ENCODE measurements at regions not wholly inside any gene's neighbourhood (a gene's known extent, or its start where the extent isn't known, plus 50 kb on each side); places are given as distances from the start of the nearest gene placed in this dataset.

GRCh38 chr5:35369965-35370790 is 139.9 kb upstream of the PRLR start:
- no peaks in the 10 kb centered on the region for H3K36me3 Mint-ChIP-seq
- no peak overlapping the region for H3K27ac Mint-ChIP-seq
- DNase-seq (ENCODE audit: low spot score in 2 of 2) (no peak), ATAC-seq (no peak)
- no peaks in the 10 kb centered on the region for H3K9me3 Mint-ChIP-seq
- H3K4me3 Mint-ChIP-seq = no peak overlapping the region
- H3K4me1 Mint-ChIP-seq = no peaks in the 10 kb centered on the region

GRCh38 chr5:35367526-35367925 is 137.2 kb upstream of the PRLR start:
- DNase-seq (ENCODE audit: low spot score in 2 of 2) = no peak
- H3K4me1 Mint-ChIP-seq = no peaks in the 10 kb centered on the region
- H3K36me3 Mint-ChIP-seq = no peaks in the 10 kb centered on the region
- no peaks in the 10 kb centered on the region for H3K9me3 Mint-ChIP-seq
- no peak for ATAC-seq
- H3K4me3 Mint-ChIP-seq = no peak overlapping the region
- no peak overlapping the region for H3K27ac Mint-ChIP-seq

GRCh38 chr5:35365758-35366157 is 135.5 kb upstream of the PRLR start:
- Mint-ChIP-seq H3K27ac (no peak overlapping the region), H3K9me3 (no peaks in the 10 kb centered on the region), H3K36me3 (no peaks in the 10 kb centered on the region), H3K4me1 (no peaks in the 10 kb centered on the region), H3K4me3 (no peak overlapping the region)
- no peak for ATAC-seq
- no peak for DNase-seq (ENCODE audit: low spot score in 2 of 2)

- H3K36me3 Mint-ChIP-seq = no peaks in the 10 kb centered on the region
- no peak overlapping the region for H3K27ac Mint-ChIP-seq
- no peaks in the 10 kb centered on the region for H3K9me3 Mint-ChIP-seq
- no peaks in the 10 kb centered on the region for H3K4me1 Mint-ChIP-seq
- no peak overlapping the region for H3K4me3 Mint-ChIP-seq
- ATAC-seq (no peak), DNase-seq (ENCODE audit: low spot score in 2 of 2) (no peak)
Observed at GRCh38 chr5:35364350-35364749, 134.1 kb upstream of the PRLR start.

GRCh38 chr5:35363387-35363965 is 133.2 kb upstream of the PRLR start:
- no peaks in the 10 kb centered on the region for H3K4me1 Mint-ChIP-seq
- DNase-seq (ENCODE audit: low spot score in 2 of 2) = no peak
- no peak for ATAC-seq

GRCh38 chr5:35362772-35363171 is 132.5 kb upstream of the PRLR start:
- Mint-ChIP-seq H3K4me1 (no peaks in the 10 kb centered on the region), H3K4me3 (no peak overlapping the region), H3K27ac (no peak overlapping the region), H3K36me3 (no peaks in the 10 kb centered on the region), H3K9me3 (no peaks in the 10 kb centered on the region)
- ATAC-seq = no peak
- no peak for DNase-seq (ENCODE audit: low spot score in 2 of 2)

More at GRCh38 chr5:35363387-35363965, 133.2 kb upstream of the PRLR start:
- no peak overlapping the region for H3K27ac Mint-ChIP-seq
- no peak overlapping the region for H3K4me3 Mint-ChIP-seq
- no peaks in the 10 kb centered on the region for H3K36me3 Mint-ChIP-seq
- H3K9me3 Mint-ChIP-seq = no peaks in the 10 kb centered on the region

- H3K4me3 Mint-ChIP-seq = no peak overlapping the region
- DNase-seq (ENCODE audit: low spot score in 2 of 2) (no peak), ATAC-seq (peak; percentile 82)
- H3K27ac Mint-ChIP-seq = no peak overlapping the region
- peaks cover 5% of the 10 kb centered on the region for H3K9me3 Mint-ChIP-seq
- H3K4me1 Mint-ChIP-seq = no peaks in the 10 kb centered on the region
- H3K36me3 Mint-ChIP-seq = no peaks in the 10 kb centered on the region
Observed at GRCh38 chr5:35360671-35361070, 130.4 kb upstream of the PRLR start.

- H3K9me3 Mint-ChIP-seq = peaks cover 5% of the 10 kb centered on the region
- no peaks in the 10 kb centered on the region for H3K36me3 Mint-ChIP-seq
- no peak overlapping the region for H3K27ac Mint-ChIP-seq
- H3K4me1 Mint-ChIP-seq = no peaks in the 10 kb centered on the region
- no peak for DNase-seq (ENCODE audit: low spot score in 2 of 2)
- H3K4me3 Mint-ChIP-seq = no peak overlapping the region
- ATAC-seq = no peak
Observed at GRCh38 chr5:35359859-35360258, 129.6 kb upstream of the PRLR start.

- Mint-ChIP-seq H3K4me3 (no peak overlapping the region), H3K27ac (no peak overlapping the region), H3K36me3 (no peaks in the 10 kb centered on the region), H3K9me3 (peaks cover 5% of the 10 kb centered on the region), H3K4me1 (no peaks in the 10 kb centered on the region)
- DNase-seq (ENCODE audit: low spot score in 2 of 2) (no peak), ATAC-seq (no peak)
Observed at GRCh38 chr5:35357973-35358372, 127.7 kb upstream of the PRLR start.

- H3K9me3 Mint-ChIP-seq = peaks cover 12% of the 10 kb centered on the region
- no peak overlapping the region for H3K4me3 Mint-ChIP-seq
- H3K27ac Mint-ChIP-seq = no peak overlapping the region
- DNase-seq (ENCODE audit: low spot score in 2 of 2) (no peak), ATAC-seq (no peak)
- H3K36me3 Mint-ChIP-seq = no peaks in the 10 kb centered on the region
- H3K4me1 Mint-ChIP-seq = no peaks in the 10 kb centered on the region
Observed at GRCh38 chr5:35356725-35357124, 126.4 kb upstream of the PRLR start.

GRCh38 chr5:35354751-35355150 is 124.5 kb upstream of the PRLR start:
- H3K9me3 Mint-ChIP-seq = peaks cover 18% of the 10 kb centered on the region
- ATAC-seq (no peak), DNase-seq (ENCODE audit: low spot score in 2 of 2) (no peak)
- H3K36me3 Mint-ChIP-seq = no peaks in the 10 kb centered on the region
- H3K4me1 Mint-ChIP-seq = no peaks in the 10 kb centered on the region
- H3K27ac Mint-ChIP-seq = no peak overlapping the region
- H3K4me3 Mint-ChIP-seq = no peak overlapping the region

- Mint-ChIP-seq H3K36me3 (no peaks in the 10 kb centered on the region), H3K4me1 (no peaks in the 10 kb centered on the region), H3K9me3 (peaks cover 9% of the 10 kb centered on the region), H3K27ac (no peak overlapping the region), H3K4me3 (no peak overlapping the region)
- ATAC-seq (no peak), DNase-seq (ENCODE audit: low spot score in 2 of 2) (no peak)
Observed at GRCh38 chr5:35345222-35345621, 114.9 kb upstream of the PRLR start.

- ATAC-seq (no peak), DNase-seq (ENCODE audit: low spot score in 2 of 2) (no peak)
- Mint-ChIP-seq H3K27ac (no peak overlapping the region), H3K4me1 (no peaks in the 10 kb centered on the region), H3K36me3 (no peaks in the 10 kb centered on the region), H3K9me3 (peaks cover 8% of the 10 kb centered on the region), H3K4me3 (no peak overlapping the region)
Observed at GRCh38 chr5:35342664-35343063, 112.4 kb upstream of the PRLR start.

- Mint-ChIP-seq H3K9me3 (peaks cover 2% of the 10 kb centered on the region), H3K36me3 (no peaks in the 10 kb centered on the region), H3K27ac (no peak overlapping the region), H3K4me1 (no peaks in the 10 kb centered on the region), H3K4me3 (no peak overlapping the region)
- DNase-seq (ENCODE audit: low spot score in 2 of 2) = no peak
- peak; percentile 63 for ATAC-seq
Observed at GRCh38 chr5:35341189-35341588, 110.9 kb upstream of the PRLR start.

GRCh38 chr5:35339616-35340100 is 109.4 kb upstream of the PRLR start:
- H3K4me3 Mint-ChIP-seq = no peak overlapping the region
- ATAC-seq = no peak
- no peak for DNase-seq (ENCODE audit: low spot score in 2 of 2)
- H3K36me3 Mint-ChIP-seq = no peaks in the 10 kb centered on the region
- H3K9me3 Mint-ChIP-seq = peaks cover 2% of the 10 kb centered on the region
- H3K27ac Mint-ChIP-seq = no peak overlapping the region
- no peaks in the 10 kb centered on the region for H3K4me1 Mint-ChIP-seq

GRCh38 chr5:35339006-35339405 is 108.7 kb upstream of the PRLR start:
- H3K27ac Mint-ChIP-seq = no peak overlapping the region
- H3K36me3 Mint-ChIP-seq = no peaks in the 10 kb centered on the region
- DNase-seq (ENCODE audit: low spot score in 2 of 2) (no peak), ATAC-seq (no peak)
- H3K9me3 Mint-ChIP-seq = peaks cover 2% of the 10 kb centered on the region
- H3K4me3 Mint-ChIP-seq = no peak overlapping the region
- H3K4me1 Mint-ChIP-seq = no peaks in the 10 kb centered on the region
